ENCODE measurements at regions not wholly inside any gene's neighbourhood (a gene's known extent, or its start where the extent isn't known, plus 50 kb on each side); places are given as distances from the start of the nearest gene placed in this dataset.

- H3K9me3 ChIP-seq (ENCODE audit: insufficient read depth, low read depth, low read length) = no peaks in the 10 kb centered on the region
- Mint-ChIP-seq H3K4me3 (ENCODE audit: unreplicated experiment) (no peak overlapping the region), H3K9me3 (ENCODE audit: unreplicated experiment) (no peaks in the 10 kb centered on the region), H3K27me3 (ENCODE audit: low read depth, unreplicated experiment) (no peaks in the 10 kb centered on the region), H3K27ac (ENCODE audit: unreplicated experiment) (no peak overlapping the region), H3K4me1 (ENCODE audit: low read depth, unreplicated experiment) (no peaks in the 10 kb centered on the region), H3K36me3 (ENCODE audit: low read depth, unreplicated experiment) (no peaks in the 10 kb centered on the region)
- H3K4me1 ChIP-seq (ENCODE audit: insufficient read depth, low read length) = no peaks in the 10 kb centered on the region
- H3K9ac ChIP-seq (ENCODE audit: low read length) = no peak overlapping the region
- H3K27ac ChIP-seq (ENCODE audit: low read depth, low read length) = no peak overlapping the region
- H2AFZ ChIP-seq (ENCODE audit: low read depth, low read length) = no peak overlapping the region
- H3K36me3 ChIP-seq (ENCODE audit: insufficient read depth, low read length) = no peaks in the 10 kb centered on the region
- no peak overlapping the region for H3K4me2 ChIP-seq (ENCODE audit: low read length)
- H3K27me3 ChIP-seq (ENCODE audit: insufficient read depth, low read length) = no peaks in the 10 kb centered on the region
- no peak for TF ChIP-seq EZH2 (IDR thresholded peaks at IDR 0.05; ENCODE audit: insufficient read depth, low read length)
- TF ChIP-seq CTCF (IDR thresholded peaks at IDR 0.05; ENCODE audit: insufficient read depth, low read depth, low read length) = no peak
- H3K79me2 ChIP-seq (ENCODE audit: insufficient read depth, low read length) = no peaks in the 10 kb centered on the region
- H4K20me1 ChIP-seq (ENCODE audit: insufficient read depth, low read length) = no peaks in the 10 kb centered on the region
- H3K4me3 ChIP-seq (ENCODE audit: insufficient read depth, low read depth, low read length) = no peak overlapping the region
- no peak for FAIRE-seq
- no peak for DNase-seq (ENCODE audit: low read depth)
These were observed 566.3 kb downstream of the KCTD12 start for GRCh38 chr13:76319921-76320320.

DNA sequence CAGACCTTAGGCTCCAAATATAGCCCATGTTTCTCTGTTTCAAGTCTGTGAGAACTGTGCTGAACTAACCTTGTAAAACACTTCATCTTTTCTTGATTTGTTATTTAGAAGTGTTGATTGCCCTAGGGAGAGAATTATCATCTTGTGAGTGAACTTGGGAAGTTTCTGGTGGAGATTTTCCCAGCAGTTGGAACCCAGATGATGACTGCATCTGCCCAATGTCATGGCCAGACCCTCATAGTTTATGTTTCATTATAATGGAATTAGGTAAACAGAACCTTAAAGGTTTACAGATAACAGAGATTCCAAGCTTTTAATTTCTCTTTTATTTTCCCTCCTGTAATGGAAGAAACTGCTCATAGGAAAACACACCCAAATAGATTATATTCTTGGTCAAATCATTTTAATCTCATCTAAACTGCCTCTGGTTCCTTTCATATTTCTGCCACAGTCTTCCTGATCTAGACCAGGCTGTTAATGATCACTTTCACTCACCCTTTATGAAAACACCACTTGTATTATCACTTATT, 569.1 kb downstream of the KCTD12 start:
- no peaks in the 10 kb centered on the region for H3K27me3 Mint-ChIP-seq (ENCODE audit: low read depth, unreplicated experiment)
- no peaks in the 10 kb centered on the region for H3K4me1 Mint-ChIP-seq (ENCODE audit: low read depth, unreplicated experiment)
- H3K27ac Mint-ChIP-seq (ENCODE audit: unreplicated experiment) = no peak overlapping the region
- H3K27me3 ChIP-seq (ENCODE audit: insufficient read depth, low read length) = no peaks in the 10 kb centered on the region
- H3K79me2 ChIP-seq (ENCODE audit: insufficient read depth, low read length) = no peaks in the 10 kb centered on the region
- no peaks in the 10 kb centered on the region for H3K36me3 Mint-ChIP-seq (ENCODE audit: low read depth, unreplicated experiment)
- H3K4me3 Mint-ChIP-seq (ENCODE audit: unreplicated experiment) = no peak overlapping the region
- H3K9me3 Mint-ChIP-seq (ENCODE audit: unreplicated experiment) = no peaks in the 10 kb centered on the region
- H3K9ac ChIP-seq (ENCODE audit: low read length) = no peak overlapping the region
- H3K27ac ChIP-seq (ENCODE audit: low read depth, low read length) = no peak overlapping the region
- H2AFZ ChIP-seq (ENCODE audit: low read depth, low read length) = no peak overlapping the region
- H3K36me3 ChIP-seq (ENCODE audit: insufficient read depth, low read length) = no peaks in the 10 kb centered on the region
- H3K4me1 ChIP-seq (ENCODE audit: insufficient read depth, low read length) = no peaks in the 10 kb centered on the region
- FAIRE-seq (no peak), DNase-seq (ENCODE audit: low read depth) (no peak)
- no peak overlapping the region for H3K4me2 ChIP-seq (ENCODE audit: low read length)
- TF ChIP-seq CTCF (IDR thresholded peaks at IDR 0.05; ENCODE audit: insufficient read depth, low read depth, low read length) = no peak
- no peak for TF ChIP-seq EZH2 (IDR thresholded peaks at IDR 0.05; ENCODE audit: insufficient read depth, low read length)
- no peaks in the 10 kb centered on the region for H3K9me3 ChIP-seq (ENCODE audit: insufficient read depth, low read depth, low read length)
- no peak overlapping the region for H3K4me3 ChIP-seq (ENCODE audit: insufficient read depth, low read depth, low read length)
- H4K20me1 ChIP-seq (ENCODE audit: insufficient read depth, low read length) = no peaks in the 10 kb centered on the region

DNA sequence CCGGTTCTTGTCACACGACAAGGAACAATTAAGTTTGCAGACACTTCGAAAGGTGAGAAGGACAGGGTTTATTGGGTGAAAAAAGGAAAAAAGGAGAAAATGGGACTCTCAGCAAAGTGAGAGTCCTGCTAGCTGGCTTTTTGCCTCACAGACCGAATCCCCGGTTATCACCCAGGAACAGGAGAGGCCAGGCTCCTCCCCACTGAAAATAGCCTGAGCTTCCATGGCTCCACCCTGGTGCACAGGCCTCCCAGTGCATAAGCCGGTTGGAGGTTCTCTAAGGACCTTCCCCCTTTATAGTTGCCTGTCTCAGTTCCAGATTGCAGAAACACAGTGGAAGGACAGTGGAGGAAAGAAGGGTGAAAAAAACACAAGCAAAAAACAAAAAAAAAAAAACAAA, 571.7 kb downstream of the KCTD12 start:
- no peaks in the 10 kb centered on the region for H3K79me2 ChIP-seq (ENCODE audit: insufficient read depth, low read length)
- no peaks in the 10 kb centered on the region for H3K36me3 ChIP-seq (ENCODE audit: insufficient read depth, low read length)
- no peaks in the 10 kb centered on the region for H3K9me3 Mint-ChIP-seq (ENCODE audit: unreplicated experiment)
- H3K27ac Mint-ChIP-seq (ENCODE audit: unreplicated experiment) = no peak overlapping the region
- TF ChIP-seq CTCF (IDR thresholded peaks at IDR 0.05; ENCODE audit: insufficient read depth, low read depth, low read length) = no peak
- TF ChIP-seq EZH2 (IDR thresholded peaks at IDR 0.05; ENCODE audit: insufficient read depth, low read length) = no peak
- no peaks in the 10 kb centered on the region for H3K36me3 Mint-ChIP-seq (ENCODE audit: low read depth, unreplicated experiment)
- no peak overlapping the region for H3K27ac ChIP-seq (ENCODE audit: low read depth, low read length)
- H3K4me3 ChIP-seq (ENCODE audit: insufficient read depth, low read depth, low read length) = no peak overlapping the region
- no peak for DNase-seq (ENCODE audit: low read depth)
- H3K27me3 Mint-ChIP-seq (ENCODE audit: low read depth, unreplicated experiment) = no peaks in the 10 kb centered on the region
- no peaks in the 10 kb centered on the region for H3K4me1 ChIP-seq (ENCODE audit: insufficient read depth, low read length)
- no peak for FAIRE-seq
- no peaks in the 10 kb centered on the region for H3K27me3 ChIP-seq (ENCODE audit: insufficient read depth, low read length)
- H3K4me2 ChIP-seq (ENCODE audit: low read length) = no peak overlapping the region
- H3K9me3 ChIP-seq (ENCODE audit: insufficient read depth, low read depth, low read length) = no peaks in the 10 kb centered on the region
- H3K9ac ChIP-seq (ENCODE audit: low read length) = no peak overlapping the region
- H3K4me1 Mint-ChIP-seq (ENCODE audit: low read depth, unreplicated experiment) = no peaks in the 10 kb centered on the region
- no peak overlapping the region for H3K4me3 Mint-ChIP-seq (ENCODE audit: unreplicated experiment)
- no peak overlapping the region for H2AFZ ChIP-seq (ENCODE audit: low read depth, low read length)
- no peaks in the 10 kb centered on the region for H4K20me1 ChIP-seq (ENCODE audit: insufficient read depth, low read length)
